ENCODE measurements at regions not wholly inside any gene's neighbourhood (a gene's known extent, or its start where the extent isn't known, plus 50 kb on each side); places are given as distances from the start of the nearest gene placed in this dataset.

GRCh38 chr20:33918662-33919061 lies 75.0 kb upstream of the RALY start:
- no peak overlapping the region for H3K27ac ChIP-seq (ENCODE audit: low read depth in 2 of 2, low read length in 1 of 2)
- no peaks in the 10 kb centered on the region for H3K27me3 ChIP-seq (ENCODE audit: control insufficient read depth in 1 of 2, insufficient read depth in 2 of 2, low read length in 2 of 2)
- H3K4me1 ChIP-seq (ENCODE audit: control insufficient read depth in 2 of 2, insufficient read depth in 2 of 2, low read length in 1 of 2) = no peaks in the 10 kb centered on the region
- H3K36me3 ChIP-seq (ENCODE audit: control insufficient read depth in 2 of 2, insufficient read depth in 2 of 2, low read length in 1 of 2) = no peaks in the 10 kb centered on the region
- H3K9me3 ChIP-seq (ENCODE audit: control insufficient read depth in 2 of 2, insufficient read depth in 1 of 2, low read depth in 1 of 2, low read length in 1 of 2) = no peaks in the 10 kb centered on the region
- WGBS, 2 donors = 95% methylated on average over 5 of the region's 5 CpGs
- H3K4me3 ChIP-seq (ENCODE audit: low read depth in 1 of 2, low read length in 2 of 2) = no peak overlapping the region

GRCh38 chr20:33919653-33920052 lies 74.1 kb upstream of the RALY start:
- H3K36me3 ChIP-seq (ENCODE audit: control insufficient read depth in 2 of 2, insufficient read depth in 2 of 2, low read length in 1 of 2) = no peaks in the 10 kb centered on the region
- WGBS, 2 donors = 86% methylated on average over 5 of the region's 5 CpGs
- no peak overlapping the region for H3K4me3 ChIP-seq (ENCODE audit: low read depth in 1 of 2, low read length in 2 of 2)
- no peak overlapping the region for H3K27ac ChIP-seq (ENCODE audit: low read depth in 2 of 2, low read length in 1 of 2)
- H3K4me1 ChIP-seq (ENCODE audit: control insufficient read depth in 2 of 2, insufficient read depth in 2 of 2, low read length in 1 of 2) = no peaks in the 10 kb centered on the region
- H3K27me3 ChIP-seq (ENCODE audit: control insufficient read depth in 1 of 2, insufficient read depth in 2 of 2, low read length in 2 of 2) = no peaks in the 10 kb centered on the region
- H3K9me3 ChIP-seq (ENCODE audit: control insufficient read depth in 2 of 2, insufficient read depth in 1 of 2, low read depth in 1 of 2, low read length in 1 of 2) = no peaks in the 10 kb centered on the region

- no peak overlapping the region for H3K27ac ChIP-seq (ENCODE audit: low read depth in 2 of 2, low read length in 1 of 2)
- WGBS, 2 donors = 74 to 81% methylated on average over 3 of the region's 3 CpGs
- H3K9me3 ChIP-seq (ENCODE audit: control insufficient read depth in 2 of 2, insufficient read depth in 1 of 2, low read depth in 1 of 2, low read length in 1 of 2) = no peaks in the 10 kb centered on the region
- H3K4me3 ChIP-seq (ENCODE audit: low read depth in 1 of 2, low read length in 2 of 2) = no peak overlapping the region
- H3K27me3 ChIP-seq (ENCODE audit: control insufficient read depth in 1 of 2, insufficient read depth in 2 of 2, low read length in 2 of 2) = no peaks in the 10 kb centered on the region
- H3K4me1 ChIP-seq (ENCODE audit: control insufficient read depth in 2 of 2, insufficient read depth in 2 of 2, low read length in 1 of 2) = no peaks in the 10 kb centered on the region
- H3K36me3 ChIP-seq (ENCODE audit: control insufficient read depth in 2 of 2, insufficient read depth in 2 of 2, low read length in 1 of 2) = no peaks in the 10 kb centered on the region
Observed at GRCh38 chr20:33922224-33922623, 71.5 kb upstream of the RALY start.

- 92 to 95% methylated on average over 4 of the region's 4 CpGs for WGBS, 2 donors
- H3K4me3 ChIP-seq (ENCODE audit: low read depth in 1 of 2, low read length in 2 of 2) = no peak overlapping the region
Observed at GRCh38 chr20:33923740-33924139, 70.0 kb upstream of the RALY start.

GRCh38 chr20:33925867-33926266 lies 67.8 kb upstream of the RALY start:
- Histone ChIP-seq H3K36me3 (ENCODE audit: control insufficient read depth in 2 of 2, insufficient read depth in 2 of 2, low read length in 1 of 2) (no peaks in the 10 kb centered on the region), H3K27me3 (ENCODE audit: control insufficient read depth in 1 of 2, insufficient read depth in 2 of 2, low read length in 2 of 2) (no peaks in the 10 kb centered on the region), H3K9me3 (ENCODE audit: control insufficient read depth in 2 of 2, insufficient read depth in 1 of 2, low read depth in 1 of 2, low read length in 1 of 2) (no peaks in the 10 kb centered on the region), H3K4me1 (ENCODE audit: control insufficient read depth in 2 of 2, insufficient read depth in 2 of 2, low read length in 1 of 2) (no peaks in the 10 kb centered on the region), H3K27ac (ENCODE audit: low read depth in 2 of 2, low read length in 1 of 2) (no peak overlapping the region), H3K4me3 (ENCODE audit: low read depth in 1 of 2, low read length in 2 of 2) (no peak overlapping the region)
- 84 to 86% methylated on average over 2 of the region's 2 CpGs for WGBS, 2 donors

More at GRCh38 chr20:33923740-33924139, 70.0 kb upstream of the RALY start:
- no peaks in the 10 kb centered on the region for H3K4me1 ChIP-seq (ENCODE audit: control insufficient read depth in 2 of 2, insufficient read depth in 2 of 2, low read length in 1 of 2)
- no peak overlapping the region for H3K27ac ChIP-seq (ENCODE audit: low read depth in 2 of 2, low read length in 1 of 2)
- H3K36me3 ChIP-seq (ENCODE audit: control insufficient read depth in 2 of 2, insufficient read depth in 2 of 2, low read length in 1 of 2) = no peaks in the 10 kb centered on the region
- H3K9me3 ChIP-seq (ENCODE audit: control insufficient read depth in 2 of 2, insufficient read depth in 1 of 2, low read depth in 1 of 2, low read length in 1 of 2) = no peaks in the 10 kb centered on the region
- H3K27me3 ChIP-seq (ENCODE audit: control insufficient read depth in 1 of 2, insufficient read depth in 2 of 2, low read length in 2 of 2) = no peaks in the 10 kb centered on the region

GRCh38 chr20:33926425-33926824 lies 67.3 kb upstream of the RALY start:
- no peak overlapping the region for H3K4me3 ChIP-seq (ENCODE audit: low read depth in 1 of 2, low read length in 2 of 2)
- WGBS, 2 donors = 88% methylated on average over 7 of the region's 7 CpGs
- no peaks in the 10 kb centered on the region for H3K36me3 ChIP-seq (ENCODE audit: control insufficient read depth in 2 of 2, insufficient read depth in 2 of 2, low read length in 1 of 2)
- no peak overlapping the region for H3K27ac ChIP-seq (ENCODE audit: low read depth in 2 of 2, low read length in 1 of 2)
- H3K4me1 ChIP-seq (ENCODE audit: control insufficient read depth in 2 of 2, insufficient read depth in 2 of 2, low read length in 1 of 2) = no peaks in the 10 kb centered on the region
- no peaks in the 10 kb centered on the region for H3K9me3 ChIP-seq (ENCODE audit: control insufficient read depth in 2 of 2, insufficient read depth in 1 of 2, low read depth in 1 of 2, low read length in 1 of 2)
- no peaks in the 10 kb centered on the region for H3K27me3 ChIP-seq (ENCODE audit: control insufficient read depth in 1 of 2, insufficient read depth in 2 of 2, low read length in 2 of 2)

DNA sequence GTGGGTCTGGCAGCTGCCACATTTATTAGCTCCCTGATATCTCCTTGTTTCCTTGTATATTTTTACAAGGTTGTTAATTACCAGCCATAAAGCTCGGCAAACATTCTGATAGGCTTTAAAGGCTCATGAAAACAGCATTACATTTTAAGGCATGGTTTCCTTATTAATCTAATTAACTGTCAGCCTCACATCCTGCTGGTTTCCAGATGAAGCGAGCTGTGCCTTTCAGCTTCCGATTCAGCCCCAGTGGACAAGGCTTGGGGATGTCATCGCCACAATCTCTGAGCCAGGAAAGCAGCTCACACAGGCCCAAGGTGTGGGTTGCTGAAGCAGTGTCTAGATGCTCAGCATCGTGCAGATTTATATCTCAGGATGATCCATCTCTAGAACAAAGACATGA lies 66.0 kb upstream of the RALY start:
- no peaks in the 10 kb centered on the region for H3K4me1 ChIP-seq (ENCODE audit: control insufficient read depth in 2 of 2, insufficient read depth in 2 of 2, low read length in 1 of 2)
- no peak overlapping the region for H3K27ac ChIP-seq (ENCODE audit: low read depth in 2 of 2, low read length in 1 of 2)
- whole genome bisulfite sequencing, 2 donors = 66 to 77% methylated on average over 5 of the region's 5 CpGs
- H3K27me3 ChIP-seq (ENCODE audit: control insufficient read depth in 1 of 2, insufficient read depth in 2 of 2, low read length in 2 of 2) = no peaks in the 10 kb centered on the region
- no peaks in the 10 kb centered on the region for H3K36me3 ChIP-seq (ENCODE audit: control insufficient read depth in 2 of 2, insufficient read depth in 2 of 2, low read length in 1 of 2)
- no peak overlapping the region for H3K4me3 ChIP-seq (ENCODE audit: low read depth in 1 of 2, low read length in 2 of 2)
- H3K9me3 ChIP-seq (ENCODE audit: control insufficient read depth in 2 of 2, insufficient read depth in 1 of 2, low read depth in 1 of 2, low read length in 1 of 2) = no peaks in the 10 kb centered on the region

GRCh38 chr20:33929917-33930316 lies 63.8 kb upstream of the RALY start:
- no peak overlapping the region for H3K4me3 ChIP-seq (ENCODE audit: low read depth in 1 of 2, low read length in 2 of 2)
- H3K9me3 ChIP-seq (ENCODE audit: control insufficient read depth in 2 of 2, insufficient read depth in 1 of 2, low read depth in 1 of 2, low read length in 1 of 2) = no peaks in the 10 kb centered on the region
- H3K27me3 ChIP-seq (ENCODE audit: control insufficient read depth in 1 of 2, insufficient read depth in 2 of 2, low read length in 2 of 2) = no peaks in the 10 kb centered on the region
- WGBS, 2 donors = 61 to 62% methylated on average over 6 of the region's 6 CpGs
- H3K4me1 ChIP-seq (ENCODE audit: control insufficient read depth in 2 of 2, insufficient read depth in 2 of 2, low read length in 1 of 2) = no peaks in the 10 kb centered on the region
- H3K36me3 ChIP-seq (ENCODE audit: control insufficient read depth in 2 of 2, insufficient read depth in 2 of 2, low read length in 1 of 2) = no peaks in the 10 kb centered on the region
- no peak overlapping the region for H3K27ac ChIP-seq (ENCODE audit: low read depth in 2 of 2, low read length in 1 of 2)

DNA sequence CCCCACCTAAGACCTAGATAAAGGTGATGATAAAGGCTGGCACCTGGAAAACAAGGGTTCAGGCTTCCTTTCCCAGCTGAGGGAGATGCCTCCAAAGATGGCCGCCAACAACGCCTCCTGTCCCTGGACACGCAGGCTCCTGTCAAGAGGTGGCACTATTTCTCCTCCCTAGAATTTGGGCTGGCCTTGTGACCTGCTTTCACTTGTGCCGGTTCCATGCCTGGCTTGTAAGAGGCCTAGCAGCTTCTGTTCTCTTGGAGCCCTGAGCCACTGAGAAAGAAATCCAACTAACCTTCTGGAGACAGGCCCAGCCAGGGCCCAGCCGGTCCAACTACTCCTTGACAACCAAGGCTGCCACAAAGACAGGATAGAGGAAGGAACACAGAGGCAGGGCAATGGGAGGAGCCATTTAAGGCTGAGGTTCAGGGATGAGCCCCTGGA lies 60.2 kb upstream of the RALY start:
- Histone ChIP-seq H3K4me1 (ENCODE audit: control insufficient read depth in 2 of 2, insufficient read depth in 2 of 2, low read length in 1 of 2) (no peaks in the 10 kb centered on the region), H3K27me3 (ENCODE audit: control insufficient read depth in 1 of 2, insufficient read depth in 2 of 2, low read length in 2 of 2) (no peaks in the 10 kb centered on the region), H3K36me3 (ENCODE audit: control insufficient read depth in 2 of 2, insufficient read depth in 2 of 2, low read length in 1 of 2) (no peaks in the 10 kb centered on the region), H3K9me3 (ENCODE audit: control insufficient read depth in 2 of 2, insufficient read depth in 1 of 2, low read depth in 1 of 2, low read length in 1 of 2) (no peaks in the 10 kb centered on the region), H3K4me3 (ENCODE audit: low read depth in 1 of 2, low read length in 2 of 2) (no peak overlapping the region), H3K27ac (ENCODE audit: low read depth in 2 of 2, low read length in 1 of 2) (peak overlapping the region; percentile 37 to 57)
- 44 to 52% methylated on average over 5 of the region's 5 CpGs for WGBS, 2 donors

DNA sequence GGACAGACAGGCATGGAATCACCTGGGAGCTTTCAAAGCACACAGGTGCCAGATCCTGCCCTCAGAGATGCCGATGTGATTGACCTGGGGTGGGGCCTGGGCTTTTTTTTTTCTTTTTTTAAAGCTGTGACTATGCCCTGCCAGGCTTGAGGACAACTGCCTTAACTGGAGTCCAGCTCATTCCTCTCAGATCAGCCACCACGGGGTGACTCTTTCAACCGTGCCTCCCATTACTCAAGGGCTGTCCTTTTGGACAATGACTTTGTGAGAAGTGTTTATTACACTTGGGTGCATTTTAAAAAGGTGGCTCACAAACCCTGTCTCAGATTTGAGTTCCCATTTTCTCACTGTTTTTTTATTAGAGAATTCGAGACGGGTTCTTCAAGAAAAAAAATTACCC lies 57.1 kb upstream of the RALY start:
- Histone ChIP-seq H3K4me1 (ENCODE audit: control insufficient read depth in 2 of 2, insufficient read depth in 2 of 2, low read length in 1 of 2) (no peaks in the 10 kb centered on the region), H3K4me3 (ENCODE audit: low read depth in 1 of 2, low read length in 2 of 2) (no peak overlapping the region), H3K27ac (ENCODE audit: low read depth in 2 of 2, low read length in 1 of 2) (no peak overlapping the region), H3K27me3 (ENCODE audit: control insufficient read depth in 1 of 2, insufficient read depth in 2 of 2, low read length in 2 of 2) (no peaks in the 10 kb centered on the region), H3K9me3 (ENCODE audit: control insufficient read depth in 2 of 2, insufficient read depth in 1 of 2, low read depth in 1 of 2, low read length in 1 of 2) (no peaks in the 10 kb centered on the region), H3K36me3 (ENCODE audit: control insufficient read depth in 2 of 2, insufficient read depth in 2 of 2, low read length in 1 of 2) (no peaks in the 10 kb centered on the region)
- 70 to 76% methylated on average over 5 of the region's 5 CpGs for WGBS, 2 donors

All from esophagus (tissue), 2 donors.